ENCODE measurements at regions not wholly inside any gene's neighbourhood (a gene's known extent, or its start where the extent isn't known, plus 50 kb on each side); places are given as distances from the start of the nearest gene placed in this dataset.
"Not testable (repeated sequence)": the region's sequence is repeated elsewhere in the genome, so short reads cannot be mapped to it uniquely, and the experiment has no call there.

DNA sequence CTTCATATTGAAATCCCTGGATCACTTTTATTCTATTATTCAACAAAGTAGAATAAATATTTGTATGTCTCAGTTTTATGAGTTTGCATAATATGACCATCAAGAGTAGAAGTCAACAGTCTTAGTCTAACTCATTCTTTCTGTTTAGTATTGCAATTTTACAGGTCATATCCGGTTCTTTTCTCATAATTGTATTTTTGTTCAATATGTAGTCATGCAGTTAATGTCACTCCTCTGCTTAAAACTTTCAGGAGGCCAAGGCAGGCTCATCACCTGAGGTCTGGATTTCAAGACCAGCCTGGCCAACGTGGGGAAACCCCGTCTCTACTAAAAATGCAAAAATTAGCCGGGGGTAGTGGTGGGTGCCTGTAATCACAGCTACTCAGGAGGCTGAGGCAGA lies 148.4 kb upstream of the TRPM3 start:
- DNase-seq (ENCODE audit: low read depth): no peak
- no peak overlapping the region for H3K4me3 ChIP-seq (ENCODE audit: control insufficient read depth, low read depth, low read length)
- TF ChIP-seq, protein P1, sequence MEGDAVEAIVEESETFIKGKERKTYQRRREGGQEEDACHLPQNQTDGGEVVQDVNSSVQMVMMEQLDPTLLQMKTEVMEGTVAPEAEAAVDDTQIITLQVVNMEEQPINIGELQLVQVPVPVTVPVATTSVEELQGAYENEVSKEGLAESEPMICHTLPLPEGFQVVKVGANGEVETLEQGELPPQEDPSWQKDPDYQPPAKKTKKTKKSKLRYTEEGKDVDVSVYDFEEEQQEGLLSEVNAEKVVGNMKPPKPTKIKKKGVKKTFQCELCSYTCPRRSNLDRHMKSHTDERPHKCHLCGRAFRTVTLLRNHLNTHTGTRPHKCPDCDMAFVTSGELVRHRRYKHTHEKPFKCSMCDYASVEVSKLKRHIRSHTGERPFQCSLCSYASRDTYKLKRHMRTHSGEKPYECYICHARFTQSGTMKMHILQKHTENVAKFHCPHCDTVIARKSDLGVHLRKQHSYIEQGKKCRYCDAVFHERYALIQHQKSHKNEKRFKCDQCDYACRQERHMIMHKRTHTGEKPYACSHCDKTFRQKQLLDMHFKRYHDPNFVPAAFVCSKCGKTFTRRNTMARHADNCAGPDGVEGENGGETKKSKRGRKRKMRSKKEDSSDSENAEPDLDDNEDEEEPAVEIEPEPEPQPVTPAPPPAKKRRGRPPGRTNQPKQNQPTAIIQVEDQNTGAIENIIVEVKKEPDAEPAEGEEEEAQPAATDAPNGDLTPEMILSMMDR (conservative IDR thresholded peaks at IDR 0.05; ENCODE audit: control insufficient read depth, insufficient read depth, low read depth, low read length): no peak

DNA sequence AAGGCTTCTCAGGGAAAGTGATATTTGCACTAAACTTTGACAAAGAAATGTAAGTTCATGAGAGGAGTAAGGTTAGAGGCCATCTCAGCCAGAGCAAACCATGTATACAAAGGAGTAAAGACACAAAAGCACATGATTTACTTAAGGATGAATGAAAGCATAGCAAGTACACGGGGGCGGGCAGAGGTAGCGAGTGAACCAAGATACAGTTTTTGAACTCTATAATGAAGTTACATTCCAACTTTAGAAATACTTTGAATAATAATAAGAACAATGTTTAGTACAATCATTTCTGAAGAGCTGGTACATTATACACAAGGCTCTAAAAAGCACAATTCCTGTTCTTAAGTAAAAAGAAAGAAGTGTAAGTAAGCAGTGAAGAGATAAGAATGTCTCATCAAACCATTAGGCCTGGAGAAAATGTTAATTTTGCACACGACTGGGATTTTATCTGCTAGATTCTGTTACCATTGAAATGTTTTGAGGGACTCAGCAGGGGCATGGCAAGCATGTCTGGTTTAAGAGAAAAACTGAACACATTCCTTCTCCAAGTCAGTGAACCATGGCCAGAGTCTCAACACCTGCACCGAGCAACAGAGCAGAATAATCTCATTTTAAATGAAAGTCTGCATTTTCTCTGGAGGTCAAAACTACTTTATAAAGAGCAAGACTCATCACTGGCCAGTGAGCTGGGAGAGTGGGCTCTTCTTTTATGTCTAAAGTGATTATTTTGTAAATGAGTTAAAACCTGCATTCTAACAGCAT lies 147.6 kb upstream of the TRPM3 start:
- TF ChIP-seq, protein P1 (conservative IDR thresholded peaks at IDR 0.05; ENCODE audit: control insufficient read depth, insufficient read depth, low read depth, low read length): no peak
- no peak for DNase-seq (ENCODE audit: low read depth)

DNA sequence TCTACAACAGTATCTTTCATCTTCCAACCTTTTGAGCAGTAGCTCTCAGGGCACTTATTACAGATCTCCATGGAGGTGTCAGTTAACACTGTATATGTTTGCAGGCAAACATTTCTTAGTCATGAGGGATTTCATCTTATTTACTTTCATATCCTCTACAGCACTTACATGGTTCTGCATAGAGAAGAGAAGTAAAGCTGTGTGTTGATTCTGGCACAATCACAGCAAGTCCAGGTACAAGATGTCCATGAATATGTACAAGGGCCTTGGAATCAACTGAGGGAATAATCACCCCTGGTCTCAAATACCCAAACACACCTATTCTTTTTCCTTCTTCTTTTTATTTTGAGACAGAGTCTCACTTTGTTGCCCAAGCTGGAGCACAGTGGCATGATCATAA lies 142.0 kb upstream of the TRPM3 start:
- DNase-seq (ENCODE audit: low read depth): no peak
- no peak overlapping the region for H3K4me3 ChIP-seq (ENCODE audit: control insufficient read depth, low read depth, low read length)
- TF ChIP-seq, protein P1 (conservative IDR thresholded peaks at IDR 0.05; ENCODE audit: control insufficient read depth, insufficient read depth, low read depth, low read length): no peak

More for the DNA sequence above, 147.6 kb upstream of the TRPM3 start:
- H3K4me3 ChIP-seq (ENCODE audit: control insufficient read depth, low read depth, low read length): no peak overlapping the region

DNA sequence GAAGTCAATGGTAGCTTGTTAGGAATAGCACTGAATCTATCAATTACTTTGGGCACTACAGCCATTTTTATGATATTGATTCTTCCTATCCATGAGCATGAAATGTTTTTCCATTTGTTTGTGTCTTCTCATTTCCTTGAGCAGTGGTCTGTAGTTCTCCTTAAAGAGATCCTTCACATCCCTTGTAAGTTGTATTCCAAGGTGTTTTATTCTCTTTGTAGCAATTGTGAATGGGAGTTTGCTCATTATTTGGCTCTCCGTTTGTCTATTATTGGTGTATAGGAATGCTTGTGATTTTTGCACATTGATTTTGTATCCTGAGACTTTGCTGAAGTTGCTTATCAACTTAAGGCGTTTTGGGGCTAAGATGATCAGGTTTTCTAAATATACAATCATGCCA lies 139.0 kb upstream of the TRPM3 start:
- H3K4me3 ChIP-seq (ENCODE audit: control insufficient read depth, low read depth, low read length): not testable (repeated sequence)

DNA sequence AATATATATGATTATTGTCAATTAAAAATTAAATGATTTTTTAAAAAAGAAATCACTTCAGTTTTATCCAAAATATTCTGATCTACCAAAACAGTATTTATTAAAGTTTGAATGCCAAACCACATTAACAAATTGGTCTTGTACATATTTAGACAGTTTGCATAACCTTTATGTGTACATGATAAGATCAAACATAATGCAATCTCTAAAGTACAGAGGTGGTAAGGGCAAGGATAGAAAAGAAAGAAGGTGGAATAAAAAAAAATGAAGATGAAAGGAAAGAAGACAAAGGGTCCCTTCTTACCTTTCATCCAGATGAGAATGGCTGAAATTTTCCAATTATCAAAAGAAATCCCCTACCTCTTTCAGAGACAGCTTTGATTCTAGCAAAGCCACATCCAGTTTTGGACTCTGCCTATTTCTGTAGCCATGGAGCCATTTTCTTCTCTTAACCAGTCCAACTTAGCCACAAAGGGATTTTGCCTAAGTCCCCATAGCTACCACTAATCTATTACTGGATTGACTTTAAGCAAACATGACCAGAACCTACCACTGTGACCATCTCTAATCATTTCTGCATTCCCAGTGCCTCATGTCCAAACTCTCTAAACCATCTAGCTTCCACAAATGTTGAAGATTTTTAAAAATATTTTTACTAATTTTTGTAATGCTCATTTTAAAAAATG lies 133.3 kb upstream of the TRPM3 start:
- no peak for DNase-seq (ENCODE audit: low read depth)
- H3K4me3 ChIP-seq (ENCODE audit: control insufficient read depth, low read depth, low read length): no peak overlapping the region
- TF ChIP-seq, protein P1 (conservative IDR thresholded peaks at IDR 0.05; ENCODE audit: control insufficient read depth, insufficient read depth, low read depth, low read length): no peak

More for the DNA sequence above, 139.0 kb upstream of the TRPM3 start:
- not testable (repeated sequence) for DNase-seq (ENCODE audit: low read depth)

DNA sequence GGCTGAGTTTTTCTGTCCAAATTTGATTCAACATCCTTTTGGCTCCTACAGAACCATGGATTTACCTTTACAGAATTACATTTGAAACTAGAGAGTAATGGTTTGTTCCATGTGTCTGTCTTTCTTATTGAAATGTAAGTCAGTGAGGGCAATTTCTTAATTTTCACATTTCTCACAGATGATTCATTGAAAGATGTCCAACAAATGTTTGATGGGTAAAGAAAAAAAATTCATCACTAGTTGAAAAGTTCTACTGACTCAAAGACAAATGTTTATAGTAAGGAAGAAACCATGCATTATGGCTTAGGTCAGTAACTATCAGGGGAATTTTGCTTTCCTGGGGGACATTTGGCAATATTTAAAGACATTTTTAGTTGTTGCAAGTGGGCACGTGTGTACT lies 131.6 kb upstream of the TRPM3 start:
- TF ChIP-seq, protein P1 (conservative IDR thresholded peaks at IDR 0.05; ENCODE audit: control insufficient read depth, insufficient read depth, low read depth, low read length): no peak
- peak; percentile 56 for DNase-seq (ENCODE audit: low read depth)
- H3K4me3 ChIP-seq (ENCODE audit: control insufficient read depth, low read depth, low read length): no peak overlapping the region

DNA sequence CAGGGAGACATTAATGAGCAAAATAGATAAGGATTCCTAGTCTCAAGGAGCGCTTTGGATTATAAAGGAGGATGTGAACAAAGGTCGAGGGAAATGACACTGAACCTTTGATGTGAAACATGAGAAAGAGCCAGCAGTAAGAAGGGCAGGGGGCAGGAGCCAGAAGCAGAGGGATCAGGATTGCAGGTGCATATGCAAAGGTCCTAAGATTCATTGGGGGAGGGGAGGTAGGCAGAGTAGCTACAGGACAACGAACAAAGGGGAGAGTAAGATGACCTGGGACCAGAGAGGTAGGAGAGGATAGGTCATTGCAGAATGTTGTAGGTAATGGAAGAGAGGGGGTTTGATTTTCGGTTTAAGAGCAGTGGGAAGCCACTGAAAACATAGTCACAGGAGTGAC lies 129.2 kb upstream of the TRPM3 start:
- H3K4me3 ChIP-seq (ENCODE audit: control insufficient read depth, low read depth, low read length): no peak overlapping the region
- DNase-seq (ENCODE audit: low read depth): no peak
- TF ChIP-seq, protein P1 (conservative IDR thresholded peaks at IDR 0.05; ENCODE audit: control insufficient read depth, insufficient read depth, low read depth, low read length): no peak
